ENCODE measurements at regions not wholly inside any gene's neighbourhood (a gene's known extent, or its start where the extent isn't known, plus 50 kb on each side); places are given as distances from the start of the nearest gene placed in this dataset. TPM values are rescaled to one million over a fixed set of nuclear protein-coding genes. Genes with fewer than 3 reads are reported as not detected.

Small RNAs in the stretch of these regions (small RNA-seq; reads per million reads assigned to genes)
- not detected for gene RF01848 (ENCODE audit: low replicate concordance)
